ENCODE measurements at regions not wholly inside any gene's neighbourhood (a gene's known extent, or its start where the extent isn't known, plus 50 kb on each side); places are given as distances from the start of the nearest gene placed in this dataset.
"Not testable (repeated sequence)": the region's sequence is repeated elsewhere in the genome, so short reads cannot be mapped to it uniquely, and the experiment has no call there.

- WGBS, 2 donors: 43% methylated on average over 1 of the region's 1 CpG; no CpG with 5 or more reads in 1 of the 2 donors
- H3K4me1 ChIP-seq; intact Hi-C loops (cut with DNase I); DNase-seq; H3K9me3 ChIP-seq; H3K36me3 ChIP-seq; H3K27ac ChIP-seq; H3K4me3 ChIP-seq; H3K27me3 ChIP-seq: not testable (repeated sequence)
Measured at GRCh38 chr21:9572782-9573181, 948.6 kb upstream of the TPTE start.

GRCh38 chr21:9573528-9573927 is 947.9 kb upstream of the TPTE start:
- not testable (repeated sequence) for H3K36me3 ChIP-seq

DNA sequence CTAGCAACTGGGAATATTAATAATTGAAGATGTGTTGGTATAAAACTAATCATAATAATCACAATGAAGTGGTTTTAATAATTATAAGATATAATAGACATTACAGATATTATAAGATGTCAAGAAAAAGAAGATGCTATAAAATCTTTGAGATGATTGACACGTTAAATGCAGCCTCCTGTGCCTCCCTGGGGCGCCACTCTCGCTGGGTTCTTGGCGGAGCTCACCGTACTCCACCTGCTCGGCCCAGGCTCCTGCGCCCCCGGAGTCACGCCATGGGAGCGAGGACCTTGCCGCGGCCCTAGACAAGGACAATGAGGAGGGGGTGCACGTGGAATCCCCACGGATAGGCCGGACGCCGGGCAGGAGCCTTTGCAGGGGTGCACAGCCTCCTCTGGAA is 942.1 kb upstream of the TPTE start:
- H3K4me3 ChIP-seq; H3K9me3 ChIP-seq; DNase-seq; H3K36me3 ChIP-seq; H3K27me3 ChIP-seq; H3K4me1 ChIP-seq; intact Hi-C loops (cut with DNase I); H3K27ac ChIP-seq: not testable (repeated sequence)
- WGBS, 2 donors: 63 to 89% methylated on average over 1 to 9 of the region's 17 CpGs

More at GRCh38 chr21:9573528-9573927, 947.9 kb upstream of the TPTE start:
- DNase-seq; H3K27ac ChIP-seq; H3K4me3 ChIP-seq; H3K27me3 ChIP-seq; H3K4me1 ChIP-seq; H3K9me3 ChIP-seq; intact Hi-C loops (cut with DNase I): not testable (repeated sequence)
- no CpG with 5 or more reads among the region's 1 CpG for WGBS, 2 donors

GRCh38 chr21:9587941-9588340 is 933.4 kb upstream of the TPTE start:
- H3K4me3 ChIP-seq; intact Hi-C loops (cut with DNase I); H3K36me3 ChIP-seq; H3K4me1 ChIP-seq; DNase-seq; H3K27ac ChIP-seq; H3K9me3 ChIP-seq; H3K27me3 ChIP-seq: not testable (repeated sequence)
- 15 to 33% methylated on average over 1 to 2 of the region's 3 CpGs for WGBS, 2 donors

DNA sequence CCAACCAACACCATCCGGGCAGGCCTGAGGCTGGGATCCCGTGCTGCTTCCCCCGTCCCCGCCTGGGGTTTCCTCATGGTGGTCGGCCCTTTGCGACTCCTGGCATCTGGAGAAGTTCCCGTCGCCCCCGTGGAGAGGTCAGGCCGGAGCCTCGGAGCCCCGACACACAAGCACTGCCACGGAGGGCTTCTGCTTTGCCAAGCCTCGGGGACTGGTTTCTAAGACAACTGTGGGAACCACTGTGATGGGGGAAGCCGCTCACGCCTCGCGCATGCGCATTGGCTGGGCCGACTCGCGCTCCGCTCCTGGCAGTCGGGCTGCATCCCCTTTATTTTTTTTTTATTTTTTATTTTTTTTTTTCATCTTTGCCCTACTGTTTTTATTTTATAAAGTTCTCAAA is 928.8 kb upstream of the TPTE start:
- H3K36me3 ChIP-seq; H3K27me3 ChIP-seq; intact Hi-C loops (cut with DNase I); DNase-seq; H3K27ac ChIP-seq; H3K4me1 ChIP-seq; H3K9me3 ChIP-seq; H3K4me3 ChIP-seq: not testable (repeated sequence)
- WGBS, 2 donors: no CpG with 5 or more reads among the region's 24 CpGs

GRCh38 chr21:9593646-9594045 is 927.7 kb upstream of the TPTE start:
- H3K36me3 ChIP-seq; H3K4me1 ChIP-seq; H3K27ac ChIP-seq; intact Hi-C loops (cut with DNase I); H3K4me3 ChIP-seq; H3K27me3 ChIP-seq; H3K9me3 ChIP-seq; DNase-seq: not testable (repeated sequence)
- no CpG with 5 or more reads among the region's 27 CpGs for WGBS, 2 donors

GRCh38 chr21:9614011-9614410 is 907.4 kb upstream of the TPTE start:
- H3K9me3 ChIP-seq; H3K36me3 ChIP-seq; H3K4me3 ChIP-seq; intact Hi-C loops (cut with DNase I); DNase-seq; H3K27ac ChIP-seq; H3K27me3 ChIP-seq; H3K4me1 ChIP-seq: not testable (repeated sequence)
- 40 to 83% methylated on average over 1 to 8 of the region's 23 CpGs for WGBS, 2 donors

DNA sequence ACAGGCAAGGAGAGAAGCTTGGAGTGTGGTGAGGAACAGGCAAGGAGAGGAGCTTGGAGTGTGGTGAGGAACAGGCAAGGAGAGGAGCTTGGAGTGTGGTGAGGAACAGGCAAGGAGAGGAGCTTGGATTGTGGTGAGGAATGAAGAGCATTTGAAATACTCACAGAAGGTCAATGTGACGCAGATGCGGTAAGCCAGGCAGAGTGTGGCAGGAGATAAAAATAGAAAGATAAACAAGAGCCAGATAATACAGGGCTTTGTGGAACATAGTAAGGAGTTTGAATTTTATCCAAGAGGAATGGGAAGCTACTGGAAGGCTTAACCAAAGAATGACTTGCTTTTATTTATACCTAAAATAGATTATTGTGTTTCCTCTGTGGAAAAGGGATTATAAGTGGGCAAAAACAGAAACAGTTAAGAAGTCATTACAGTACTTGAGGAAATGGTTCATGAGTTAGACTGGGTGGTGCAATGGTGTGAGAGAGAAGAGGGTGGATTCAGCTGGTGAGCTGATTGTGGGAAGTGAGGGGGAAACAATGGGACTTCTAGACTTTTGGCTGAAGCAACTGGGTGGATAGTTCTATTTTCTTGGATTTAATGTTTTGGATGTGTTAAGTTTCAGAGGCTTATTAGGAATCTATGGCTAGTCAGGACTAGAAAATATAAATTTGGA is 900.1 kb upstream of the TPTE start:
- intact Hi-C loops (cut with DNase I); H3K4me1 ChIP-seq; H3K4me3 ChIP-seq; H3K9me3 ChIP-seq; H3K27ac ChIP-seq; DNase-seq; H3K36me3 ChIP-seq; H3K27me3 ChIP-seq: not testable (repeated sequence)
- 73 to 80% methylated on average over 2 of the region's 2 CpGs for WGBS, 2 donors

GRCh38 chr21:9628051-9628450 is 893.3 kb upstream of the TPTE start:
- DNase-seq; H3K27me3 ChIP-seq; H3K4me1 ChIP-seq; H3K4me3 ChIP-seq; H3K27ac ChIP-seq; intact Hi-C loops (cut with DNase I); H3K36me3 ChIP-seq; H3K9me3 ChIP-seq: not testable (repeated sequence)
- WGBS, 2 donors: 18 to 64% methylated on average over 2 to 3 of the region's 3 CpGs

GRCh38 chr21:9647409-9647808 is 874.0 kb upstream of the TPTE start:
- H3K4me3 ChIP-seq; H3K4me1 ChIP-seq; H3K36me3 ChIP-seq; H3K27me3 ChIP-seq; DNase-seq; intact Hi-C loops (cut with DNase I); H3K27ac ChIP-seq: not testable (repeated sequence)
- peaks cover 0 to 22% (median 8%) of the 10 kb centered on the region in 3 donors for H3K9me3 ChIP-seq

DNA sequence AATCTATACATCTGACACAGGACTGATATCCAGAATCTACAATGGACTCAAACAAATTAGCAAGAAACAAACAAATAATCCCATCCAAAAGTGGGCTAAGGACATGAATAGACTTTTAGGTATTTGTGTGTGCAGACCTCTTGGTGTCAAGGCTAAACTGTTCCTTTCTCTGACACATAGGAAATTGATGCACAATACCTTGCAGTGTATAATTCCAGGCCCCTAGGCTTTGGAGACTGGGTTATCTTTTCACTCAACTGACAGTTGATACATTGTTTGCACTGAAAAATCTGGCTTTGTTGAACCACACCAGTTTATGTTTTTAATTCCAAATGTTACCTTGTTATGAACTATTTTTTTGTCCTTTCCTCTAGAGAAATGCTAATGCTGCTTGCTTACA is 873.1 kb upstream of the TPTE start:
- H3K27me3 ChIP-seq; H3K36me3 ChIP-seq; H3K27ac ChIP-seq; H3K4me3 ChIP-seq; DNase-seq; H3K4me1 ChIP-seq; intact Hi-C loops (cut with DNase I): not testable (repeated sequence)
- H3K9me3 ChIP-seq: peaks cover 0 to 26% (median 8%) of the 10 kb centered on the region in 3 donors

GRCh38 chr21:9648947-9649720 is 872.2 kb upstream of the TPTE start:
- H3K4me1 ChIP-seq; DNase-seq; intact Hi-C loops (cut with DNase I); H3K27ac ChIP-seq; H3K27me3 ChIP-seq; H3K36me3 ChIP-seq; H3K4me3 ChIP-seq: not testable (repeated sequence)
- WGBS, 2 donors: 63 to 65% methylated on average over 6 of the region's 6 CpGs
- peaks cover 0 to 26% (median 8%) of the 10 kb centered on the region in 3 donors for H3K9me3 ChIP-seq

GRCh38 chr21:9652819-9653218 is 868.6 kb upstream of the TPTE start:
- 38 to 41% methylated on average over 2 of the region's 2 CpGs for WGBS, 2 donors
- H3K4me3 ChIP-seq; H3K4me1 ChIP-seq; DNase-seq; H3K27ac ChIP-seq; H3K36me3 ChIP-seq; intact Hi-C loops (cut with DNase I); H3K27me3 ChIP-seq: not testable (repeated sequence)
- peaks cover 0 to 30% (median 4%) of the 10 kb centered on the region in 3 donors for H3K9me3 ChIP-seq

Data from esophagus squamous epithelium (tissue), 5 donors.